Stimulated activated CD4-positive, alpha-beta T cell treated with anti-CD3 and anti-CD28 coated beads, TNF-alpha, amount 100 ng/mL, for 24 hours (primary cell): ENCODE measurements at regions not wholly inside any gene's neighbourhood (a gene's known extent, or its start where the extent isn't known, plus 50 kb on each side); places are given as distances from the start of the nearest gene placed in this dataset.
A peak's percentile ranks its signal among the peaks of the same experiment; 100 is the strongest.
"Not testable (repeated sequence)": the region's sequence is repeated elsewhere in the genome, so short reads cannot be mapped to it uniquely, and the experiment has no call there.

Source experiments
- DNase-seq, 3 experiments: peaks; one replicate each; pipeline ENCODE4 v3.0.0-alpha.2; 2020; ENCODE audit warnings: low read depth in 3 of 3

GRCh38 chr16:46388354-46388753 is 232.8 kb downstream of the SHCBP1 start:
- not testable (repeated sequence) for DNase-seq

GRCh38 chr16:46387720-46388119 is 233.5 kb downstream of the SHCBP1 start:
- DNase-seq: peak in 2 of 3 experiments; percentile 69 to 79

GRCh38 chr16:46386805-46387620 is 234.2 kb downstream of the SHCBP1 start:
- peak in 1 of 3 experiments; percentile 52 for DNase-seq

- DNase-seq: not testable (repeated sequence)
These were observed 234.9 kb downstream of the SHCBP1 start for GRCh38 chr16:46386110-46386771.

GRCh38 chr16:46384285-46385061 is 236.7 kb downstream of the SHCBP1 start:
- not testable (repeated sequence) for DNase-seq

GRCh38 chr16:46383581-46383980 is 237.6 kb downstream of the SHCBP1 start:
- DNase-seq: not testable (repeated sequence)

- not testable (repeated sequence) for DNase-seq
These were observed 238.2 kb downstream of the SHCBP1 start for GRCh38 chr16:46382791-46383541.

GRCh38 chr16:46382079-46382478 is 239.1 kb downstream of the SHCBP1 start:
- not testable (repeated sequence) for DNase-seq

- DNase-seq: not testable (repeated sequence)
These were observed 239.8 kb downstream of the SHCBP1 start for GRCh38 chr16:46381344-46381743.
